Pancreas (tissue), 10 donors: ENCODE measurements at regions not wholly inside any gene's neighbourhood (a gene's known extent, or its start where the extent isn't known, plus 50 kb on each side); places are given as distances from the start of the nearest gene placed in this dataset.
A peak's percentile ranks its signal among the peaks of the same experiment; 100 is the strongest.

ENCODE experiments used
- ATAC-seq, 4 donors: fragments of 200-7000 bp; cut with Tn5 transposase; one replicate each; pipeline versions ENCODE4 v1.8.0 to v1.9.1; 2020; ENCODE audit warnings: mild to moderate bottlenecking in 4 of 4, moderate library complexity in 4 of 4
- DNase-seq, 6 donors: peaks; one replicate each; pipeline ENCODE4 v3.0.0-alpha.2; 2020
- FAIRE-seq: peaks from 2 replicates; lab custom pipeline; 2012; peaks lifted over from hg19 to GRCh38; lab: Jason Lieb, UNC
- H3K27ac ChIP-seq, 4 donors: fragments of 200-600 bp; sonication (generic); 1 replicate in 3 of 4; 2 replicates in 1 of 4; pipeline versions ENCODE4 v1.5.0 to v1.8.0; 2020
- H3K27me3 ChIP-seq, 4 donors: fragments of 200-600 bp; one replicate each; pipeline ENCODE4 v1.8.0; 2021
- H3K36me3 ChIP-seq, 3 donors: fragments of 200-600 bp; sonication (generic) in 1 of 3; one replicate each; pipeline versions ENCODE4 v1.5.0 to v1.8.0; 2020 to 2021
- H3K4me1 ChIP-seq, 3 donors: fragments of 200-600 bp; one replicate each; pipeline ENCODE4 v1.8.0; 2021
- H3K4me3 ChIP-seq, 4 donors: fragments of 200-600 bp; sonication (generic) in 2 of 4; one replicate each; pipeline versions ENCODE4 v1.5.0 to v1.8.0; 2020 to 2021
- H3K9me3 ChIP-seq, 4 donors: fragments of 200-600 bp; one replicate each; pipeline ENCODE4 v1.8.0; 2021
- WGBS, 2 donors: extraction: QIAGEN DNeasy Blood & Tissue Kit; methylation state at CpG; one replicate each; pipeline ENCODE4 v1.1.7; 2013; 5-methylcytosine and 5-hydroxymethylcytosine counted together
- intact Hi-C, 3 donors: fragments of 100-400 bp; cut with DNase I; formaldehyde crosslinking; loops; one replicate each; pipeline versions ENCODE4 v1.11.1 to v1.14.2; 2022
- TF ChIP-seq, protein P1 (sequence below), 4 donors: fragments of 200-600 bp; sonication (generic) in 3 of 4; IDR thresholded peaks; one replicate each; pipeline versions ENCODE4 v1.5.0 to v1.8.0; 2021; ENCODE audit warnings: antibody characterized with exemption in 4 of 4
- donor health status: healthy with polysubstance abuse.
- donor health status: DM: no; HTN: no; CAD: no; lungs with moderate emphysema.
- donor health status: DM: no; HTN: no; CAD: no.
- donor health status: control.
- donor health status: control.
- donor health status: Bipolar disorder and iron deficiency.
- donor health status: DM: yes; HTN: yes; CAD: no.
- donor health status: DM: no; HTN: no; CAD: no.
- donor health status: DM: no; HTN: no; CAD: no.
- donor health status: DM: yes; HTN: yes; CAD: no.

DNA sequence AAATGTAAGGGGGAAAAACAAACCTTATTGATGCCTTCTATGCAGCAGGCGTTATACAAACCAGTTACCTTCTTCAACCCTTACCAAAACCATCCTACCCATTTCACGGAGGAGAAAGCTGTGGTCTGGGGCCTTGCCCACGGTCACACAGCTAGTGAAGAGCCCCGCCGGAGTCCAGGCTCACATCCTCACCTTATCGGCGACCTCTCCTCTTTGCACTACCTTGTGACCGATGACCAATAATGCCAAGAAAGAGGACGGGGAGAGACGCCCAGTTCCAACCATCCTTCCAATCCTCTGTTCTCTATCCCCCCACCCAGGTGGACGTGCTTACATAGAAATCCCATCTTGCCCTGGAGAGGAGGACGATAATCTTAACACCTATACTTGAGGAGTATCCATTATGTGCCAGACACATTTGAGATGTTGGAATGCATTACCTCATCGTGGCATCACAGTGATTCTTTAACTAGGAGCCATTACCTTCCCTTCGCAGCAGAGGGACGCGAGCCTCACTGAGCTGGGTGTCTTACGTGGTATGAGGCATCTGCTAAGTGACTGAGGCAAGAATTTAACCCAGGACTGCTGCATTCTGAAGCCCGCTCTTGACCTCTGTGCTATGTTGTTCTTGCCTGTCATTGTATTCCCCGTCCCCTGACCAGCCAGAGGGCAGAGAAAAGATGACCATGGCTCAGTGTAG, 253.7 kb upstream of the B3GAT1 start:
- no peak for ATAC-seq
- WGBS, 2 donors = 59 to 71% methylated on average over 19 of the region's 19 CpGs
- DNase-seq = peak in 1 of 6 donors; percentile 28
- FAIRE-seq = no peak
- H3K4me1 ChIP-seq = no peaks in the 10 kb centered on the region
- no peak overlapping the region for H3K27ac ChIP-seq
- intact Hi-C loops = no loop called here
- H3K27me3 ChIP-seq = no peaks in the 10 kb centered on the region
- no peaks in the 10 kb centered on the region for H3K9me3 ChIP-seq
- TF ChIP-seq, protein P1, sequence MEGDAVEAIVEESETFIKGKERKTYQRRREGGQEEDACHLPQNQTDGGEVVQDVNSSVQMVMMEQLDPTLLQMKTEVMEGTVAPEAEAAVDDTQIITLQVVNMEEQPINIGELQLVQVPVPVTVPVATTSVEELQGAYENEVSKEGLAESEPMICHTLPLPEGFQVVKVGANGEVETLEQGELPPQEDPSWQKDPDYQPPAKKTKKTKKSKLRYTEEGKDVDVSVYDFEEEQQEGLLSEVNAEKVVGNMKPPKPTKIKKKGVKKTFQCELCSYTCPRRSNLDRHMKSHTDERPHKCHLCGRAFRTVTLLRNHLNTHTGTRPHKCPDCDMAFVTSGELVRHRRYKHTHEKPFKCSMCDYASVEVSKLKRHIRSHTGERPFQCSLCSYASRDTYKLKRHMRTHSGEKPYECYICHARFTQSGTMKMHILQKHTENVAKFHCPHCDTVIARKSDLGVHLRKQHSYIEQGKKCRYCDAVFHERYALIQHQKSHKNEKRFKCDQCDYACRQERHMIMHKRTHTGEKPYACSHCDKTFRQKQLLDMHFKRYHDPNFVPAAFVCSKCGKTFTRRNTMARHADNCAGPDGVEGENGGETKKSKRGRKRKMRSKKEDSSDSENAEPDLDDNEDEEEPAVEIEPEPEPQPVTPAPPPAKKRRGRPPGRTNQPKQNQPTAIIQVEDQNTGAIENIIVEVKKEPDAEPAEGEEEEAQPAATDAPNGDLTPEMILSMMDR (IDR thresholded peaks at IDR 0.05) = no peak
- H3K4me3 ChIP-seq = no peak overlapping the region
- H3K36me3 ChIP-seq = no peaks in the 10 kb centered on the region

DNA sequence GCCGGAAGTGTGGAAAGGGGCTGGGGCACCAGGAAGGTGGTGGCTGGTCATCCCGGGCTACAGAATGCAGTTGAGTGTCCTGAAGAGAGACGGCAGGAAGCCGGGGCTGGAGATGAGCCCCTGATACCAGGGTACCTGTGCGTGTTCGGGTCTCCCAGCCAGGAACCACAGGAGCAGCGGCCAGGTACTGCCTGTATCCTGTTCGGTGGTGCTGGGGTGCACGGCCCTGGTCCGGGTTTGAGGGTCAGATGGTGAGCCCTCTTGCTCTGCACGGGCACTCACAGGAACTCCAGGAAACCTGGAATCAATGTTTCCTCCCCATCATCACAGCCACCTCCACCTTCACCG, 253.1 kb upstream of the B3GAT1 start:
- Histone ChIP-seq H3K4me1 (no peaks in the 10 kb centered on the region), H3K36me3 (no peaks in the 10 kb centered on the region), H3K9me3 (no peaks in the 10 kb centered on the region), H3K27ac (no peak overlapping the region), H3K4me3 (no peak overlapping the region), H3K27me3 (no peaks in the 10 kb centered on the region)
- DNase-seq (no peak), ATAC-seq (no peak), FAIRE-seq (no peak)
- TF ChIP-seq, protein P1 (IDR thresholded peaks at IDR 0.05) = no peak
- 57 to 68% methylated on average over 12 of the region's 12 CpGs for WGBS, 2 donors
- intact Hi-C loops = no loop called here

DNA sequence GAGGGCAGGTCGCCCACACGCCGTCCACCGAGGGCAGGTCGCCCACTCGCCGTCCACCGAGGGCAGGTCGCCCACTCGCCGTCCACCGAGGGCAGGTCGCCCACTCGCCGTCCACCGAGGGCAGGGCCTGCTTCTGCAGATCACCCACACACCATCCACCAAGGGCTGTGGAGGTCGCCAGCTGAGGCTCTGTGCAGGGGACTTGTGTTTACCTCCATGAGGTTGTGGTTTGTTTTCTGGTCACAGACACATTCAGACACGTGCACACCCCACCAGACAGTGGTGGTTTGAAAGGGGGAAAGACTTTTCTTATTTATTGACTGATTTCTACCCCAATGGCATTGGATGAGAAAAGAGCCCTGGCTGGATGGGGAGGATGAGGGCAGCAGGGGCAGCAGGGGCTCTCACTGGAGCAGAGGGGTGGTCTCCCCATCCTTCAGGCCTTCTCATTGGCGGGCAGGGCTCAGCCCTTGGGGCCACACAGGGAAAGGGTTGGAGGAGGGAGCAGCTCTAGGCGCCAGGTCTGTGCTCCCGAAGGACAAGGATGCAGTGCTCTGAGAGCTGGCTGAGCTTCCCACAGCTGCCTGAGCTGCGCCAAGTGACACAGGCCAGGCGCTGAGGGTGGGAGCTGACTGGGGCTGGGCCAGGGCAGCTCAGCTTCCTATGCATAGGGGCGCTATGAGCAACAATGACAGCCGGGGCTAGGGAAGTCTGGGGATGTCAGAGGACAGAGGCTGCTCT, 252.6 kb upstream of the B3GAT1 start:
- Histone ChIP-seq H3K27me3 (no peaks in the 10 kb centered on the region), H3K36me3 (no peaks in the 10 kb centered on the region), H3K27ac (no peak overlapping the region), H3K9me3 (no peaks in the 10 kb centered on the region), H3K4me1 (no peaks in the 10 kb centered on the region), H3K4me3 (no peak overlapping the region)
- ATAC-seq = no peak
- no peak for FAIRE-seq
- intact Hi-C loops = no loop called here
- WGBS, 2 donors = 70 to 80% methylated on average over 24 to 25 of the region's 25 CpGs
- TF ChIP-seq, protein P1 (IDR thresholded peaks at IDR 0.05) = no peak
- peak in 1 of 6 donors; percentile 49 for DNase-seq

DNA sequence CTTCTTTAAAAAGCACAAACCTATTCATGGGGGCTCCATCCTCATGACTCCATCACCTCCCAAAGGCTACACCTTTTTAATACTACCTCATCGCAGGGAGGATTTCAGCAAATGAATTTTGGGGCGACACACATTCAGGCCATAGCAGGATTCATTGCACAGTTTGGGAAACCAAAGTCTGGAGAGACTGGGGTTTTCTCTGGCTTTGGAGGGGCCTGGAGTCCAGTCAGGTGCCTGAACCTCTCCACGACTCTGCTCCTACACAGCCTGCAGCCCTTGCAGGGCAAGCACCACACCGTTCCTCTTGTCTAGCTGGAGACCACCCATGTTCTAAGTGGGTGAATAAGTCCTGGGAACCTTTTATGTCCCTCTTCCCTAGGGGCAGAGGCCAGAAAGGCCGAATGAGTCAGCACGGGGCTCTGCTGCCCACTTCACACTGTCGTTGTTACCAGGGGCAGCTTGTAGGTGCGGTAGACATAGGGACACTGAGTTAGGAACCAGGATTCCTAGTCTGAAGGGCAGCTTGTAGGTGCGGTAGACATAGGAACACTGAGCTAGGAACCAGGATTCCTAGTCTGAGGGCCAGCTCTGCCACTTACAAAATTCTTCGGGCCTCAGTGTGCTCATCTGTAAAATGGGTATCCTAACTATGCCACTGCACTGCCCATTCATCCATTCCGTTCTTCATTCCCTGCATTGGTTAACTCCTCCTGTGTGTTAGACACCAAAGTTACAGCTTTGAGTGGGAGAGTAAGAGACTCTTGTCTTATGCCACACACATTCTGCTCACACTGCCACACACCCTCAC, 251.7 kb upstream of the B3GAT1 start:
- no peak for FAIRE-seq
- H3K9me3 ChIP-seq = no peaks in the 10 kb centered on the region
- WGBS, 2 donors = 66 to 82% methylated on average over 11 of the region's 11 CpGs
- TF ChIP-seq, protein P1 (IDR thresholded peaks at IDR 0.05) = no peak
- H3K27me3 ChIP-seq = no peaks in the 10 kb centered on the region
- no peak for ATAC-seq
- peak in 1 of 6 donors; percentile 17 for DNase-seq
- no peaks in the 10 kb centered on the region for H3K4me1 ChIP-seq
- no peak overlapping the region for H3K4me3 ChIP-seq
- intact Hi-C loops = no loop called here
- no peak overlapping the region for H3K27ac ChIP-seq
- H3K36me3 ChIP-seq = no peaks in the 10 kb centered on the region
